AG10803 (cell line): ENCODE measurements at regions not wholly inside any gene's neighbourhood (a gene's known extent, or its start where the extent isn't known, plus 50 kb on each side); places are given as distances from the start of the nearest gene placed in this dataset.

Source experiments
- DNase-seq: peaks from one replicate; pipeline ENCODE4 v3.0.0; 2010; ENCODE audit warnings: low read depth
- H3K4me3 ChIP-seq: 2 replicates; pipeline ENCODE4 v1.5.1; 2011; ENCODE audit warnings: mild to moderate bottlenecking, low read length, control low read depth
- TF ChIP-seq, protein P1 (sequence below): conservative IDR thresholded peaks from 2 replicates; pipeline ENCODE4 v1.5.1; 2011; ENCODE audit warnings: mild to moderate bottlenecking, low read length, control low read depth, inconsistent platforms

DNA sequence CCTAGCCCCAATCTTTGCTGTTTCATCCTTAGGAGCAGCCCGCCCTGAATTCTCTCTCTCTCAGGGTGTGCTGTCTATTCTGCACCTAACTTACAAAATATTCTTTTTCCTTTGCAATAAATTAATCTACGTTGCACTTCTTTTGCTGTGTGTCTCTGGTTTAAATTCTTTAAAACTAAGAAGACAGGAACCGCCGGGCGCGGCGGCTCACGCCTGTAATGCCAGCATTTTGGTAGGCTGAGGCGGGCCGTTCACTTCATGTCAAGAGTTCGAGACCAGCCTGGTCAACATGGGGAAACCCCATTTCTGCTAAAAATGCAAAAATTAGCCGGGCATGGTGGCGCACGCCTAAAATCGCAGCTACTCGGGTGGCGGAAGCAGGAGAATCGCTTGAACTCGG is 148.5 kb upstream of the PRSS16 start:
- no peak for DNase-seq
- TF ChIP-seq, protein P1, sequence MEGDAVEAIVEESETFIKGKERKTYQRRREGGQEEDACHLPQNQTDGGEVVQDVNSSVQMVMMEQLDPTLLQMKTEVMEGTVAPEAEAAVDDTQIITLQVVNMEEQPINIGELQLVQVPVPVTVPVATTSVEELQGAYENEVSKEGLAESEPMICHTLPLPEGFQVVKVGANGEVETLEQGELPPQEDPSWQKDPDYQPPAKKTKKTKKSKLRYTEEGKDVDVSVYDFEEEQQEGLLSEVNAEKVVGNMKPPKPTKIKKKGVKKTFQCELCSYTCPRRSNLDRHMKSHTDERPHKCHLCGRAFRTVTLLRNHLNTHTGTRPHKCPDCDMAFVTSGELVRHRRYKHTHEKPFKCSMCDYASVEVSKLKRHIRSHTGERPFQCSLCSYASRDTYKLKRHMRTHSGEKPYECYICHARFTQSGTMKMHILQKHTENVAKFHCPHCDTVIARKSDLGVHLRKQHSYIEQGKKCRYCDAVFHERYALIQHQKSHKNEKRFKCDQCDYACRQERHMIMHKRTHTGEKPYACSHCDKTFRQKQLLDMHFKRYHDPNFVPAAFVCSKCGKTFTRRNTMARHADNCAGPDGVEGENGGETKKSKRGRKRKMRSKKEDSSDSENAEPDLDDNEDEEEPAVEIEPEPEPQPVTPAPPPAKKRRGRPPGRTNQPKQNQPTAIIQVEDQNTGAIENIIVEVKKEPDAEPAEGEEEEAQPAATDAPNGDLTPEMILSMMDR = no peak

DNA sequence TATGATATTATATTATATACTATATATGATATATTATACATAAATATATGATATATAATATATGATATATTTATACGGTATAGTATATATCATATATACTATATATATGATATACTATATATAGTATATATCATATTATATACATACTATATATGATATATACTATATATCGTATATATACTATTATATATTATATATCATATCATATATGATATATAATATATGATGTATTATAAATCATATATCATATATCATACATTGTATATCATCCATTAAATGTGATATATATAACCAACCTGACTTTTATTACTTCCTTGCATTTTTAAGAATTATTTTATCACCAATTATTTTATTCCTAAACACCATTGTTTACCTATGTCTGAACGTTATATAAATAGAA is 146.6 kb upstream of the PRSS16 start:
- TF ChIP-seq, protein P1 = no peak
- H3K4me3 ChIP-seq = no peak overlapping the region
- no peak for DNase-seq

More for the DNA sequence above, 148.5 kb upstream of the PRSS16 start:
- no peak overlapping the region for H3K4me3 ChIP-seq

DNA sequence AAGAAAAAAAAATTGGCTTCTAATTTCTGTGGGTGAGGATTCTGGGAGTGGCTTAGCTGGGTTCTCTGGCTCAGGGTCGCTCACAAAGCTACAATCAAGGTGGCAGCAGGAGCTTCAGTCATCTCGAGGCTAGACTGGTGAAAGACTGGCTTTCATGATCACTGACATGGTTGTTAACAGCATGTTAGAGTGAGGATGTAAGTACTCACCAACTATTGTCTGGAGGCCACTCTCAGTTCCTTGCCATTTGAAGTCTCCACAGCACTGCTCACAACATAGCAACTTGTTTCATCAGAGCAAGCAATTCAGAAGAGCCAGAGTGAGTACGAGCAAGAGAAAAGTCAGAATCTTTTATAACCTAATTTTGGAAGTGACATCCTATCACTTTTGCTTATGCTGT is 145.7 kb upstream of the PRSS16 start:
- no peak overlapping the region for H3K4me3 ChIP-seq
- TF ChIP-seq, protein P1 = no peak
- DNase-seq = no peak

DNA sequence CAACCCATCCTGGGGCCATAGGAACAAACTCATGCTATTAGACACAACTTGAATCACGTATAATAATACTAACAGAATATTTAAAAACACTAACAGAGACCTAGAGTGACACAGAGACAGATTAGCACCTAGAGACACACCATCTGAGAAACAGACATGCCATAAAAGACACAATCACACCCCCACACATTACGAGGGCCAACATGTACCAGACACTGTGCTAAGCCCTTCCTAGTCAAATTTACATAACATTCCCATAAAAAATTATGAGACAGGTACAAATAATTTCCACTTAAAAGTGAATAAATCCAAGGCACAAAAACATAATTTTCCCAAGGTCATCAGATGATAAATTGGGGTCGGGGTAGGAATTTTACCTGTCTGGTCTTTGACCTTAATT is 141.1 kb upstream of the PRSS16 start:
- H3K4me3 ChIP-seq = no peak overlapping the region
- no peak for DNase-seq
- TF ChIP-seq, protein P1 = no peak

DNA sequence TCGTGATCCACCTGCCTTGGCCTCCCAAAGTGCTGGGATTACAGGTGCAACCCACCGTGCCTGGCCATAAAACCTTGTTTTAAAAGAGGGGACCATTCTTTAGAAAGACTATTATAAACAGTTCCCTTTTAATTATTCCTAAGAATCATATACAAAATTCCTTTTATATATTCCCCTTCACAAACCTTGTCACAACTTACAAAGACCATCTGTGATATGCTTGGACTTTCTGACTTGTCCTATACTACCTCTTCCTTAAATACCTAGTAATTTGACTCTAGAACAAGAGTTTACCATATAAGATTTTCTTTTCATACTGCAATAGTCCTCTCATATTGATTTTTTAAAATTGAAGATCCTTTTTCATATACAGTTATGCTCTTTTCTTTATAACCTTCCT is 135.8 kb upstream of the PRSS16 start:
- TF ChIP-seq, protein P1 = no peak

DNA sequence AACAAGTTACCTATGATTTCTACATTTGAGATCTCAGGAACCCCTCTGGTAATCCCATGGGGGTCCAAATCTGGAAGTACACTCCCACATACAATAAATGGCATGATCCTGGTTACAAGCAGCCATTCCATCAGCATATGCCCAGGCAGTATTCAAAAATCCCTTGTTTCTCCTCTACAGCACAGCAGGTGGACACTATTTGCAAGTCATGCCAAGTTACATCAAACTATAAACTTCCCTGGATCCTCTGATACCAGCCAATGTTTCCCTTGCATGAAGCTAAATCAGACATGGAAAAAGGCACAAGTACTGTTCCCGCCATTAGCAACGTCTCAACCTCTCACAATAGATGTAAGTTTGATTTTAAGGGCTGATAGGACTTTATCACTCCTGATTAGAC is 134.5 kb upstream of the PRSS16 start:
- H3K4me3 ChIP-seq = no peak overlapping the region
- DNase-seq = no peak
- TF ChIP-seq, protein P1 = no peak

More for the DNA sequence above, 135.8 kb upstream of the PRSS16 start:
- no peak for DNase-seq
- no peak overlapping the region for H3K4me3 ChIP-seq

DNA sequence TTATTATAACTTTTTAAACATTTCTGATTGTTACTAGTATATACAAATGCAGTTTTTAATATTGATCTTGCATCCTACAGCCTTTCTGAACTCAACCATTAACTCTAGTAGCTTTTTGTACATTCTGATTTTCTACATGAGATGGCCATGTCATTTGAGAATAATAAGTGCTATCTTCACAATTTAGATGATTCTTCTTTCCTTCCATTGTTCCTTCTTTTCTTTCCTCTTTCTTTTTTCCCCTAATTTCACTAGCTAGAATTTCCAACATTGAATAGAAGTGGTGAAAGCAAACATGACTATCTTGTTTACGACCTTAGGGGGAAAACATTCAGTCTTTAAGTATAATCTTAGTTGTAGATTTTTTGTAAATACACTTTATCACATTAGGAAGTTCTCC is 128.2 kb upstream of the PRSS16 start:
- no peak for DNase-seq
- H3K4me3 ChIP-seq = no peak overlapping the region
- TF ChIP-seq, protein P1 = no peak
